WERI-Rb-1 (cell line): ENCODE measurements at regions not wholly inside any gene's neighbourhood (a gene's known extent, or its start where the extent isn't known, plus 50 kb on each side); places are given as distances from the start of the nearest gene placed in this dataset.

ENCODE experiments used
- DNase-seq: peaks from one replicate; pipeline ENCODE4 v3.0.0-alpha.2; 2020
- H3K27ac ChIP-seq: fragments of 250-450 bp; sonication (Bioruptor Pico); 2 replicates; pipeline ENCODE4 v1.5.1; 2020; ENCODE audit warnings: mild to moderate bottlenecking, moderate library complexity
- H3K27me3 ChIP-seq: fragments of 250-450 bp; sonication (Bioruptor Pico); 2 replicates; pipeline ENCODE4 v1.5.1; 2021; ENCODE audit warnings: mild to moderate bottlenecking, low read depth, moderate library complexity; ENCODE audit not compliant: insufficient read depth, severe bottlenecking
- H3K36me3 ChIP-seq: fragments of 250-450 bp; sonication (Bioruptor Pico); 2 replicates; pipeline ENCODE4 v1.5.1; 2020; ENCODE audit warnings: mild to moderate bottlenecking, moderate library complexity
- H3K4me3 ChIP-seq: 2 replicates; pipeline ENCODE4 v1.5.1; 2011; ENCODE audit warnings: low read depth, mild to moderate bottlenecking, control low read depth, low read length
- H3K9me3 ChIP-seq: fragments of 250-450 bp; sonication (Bioruptor Pico); 2 replicates; pipeline ENCODE4 v1.5.1; 2021; ENCODE audit warnings: mild to moderate bottlenecking, moderate library complexity; ENCODE audit not compliant: severe bottlenecking
- CTCF ChIP-seq: IDR thresholded peaks from 2 replicates; pipeline ENCODE4 v1.5.1; 2011; ENCODE audit warnings: low read depth, mild to moderate bottlenecking, control low read depth, inconsistent platforms, low read length

GRCh38 chr9:26171691-26172090 is 493.4 kb upstream of the TUSC1 start:
- no peak overlapping the region for H3K27ac ChIP-seq
- peaks cover 52% of the 10 kb centered on the region for H3K27me3 ChIP-seq
- TF ChIP-seq CTCF: no peak
- H3K4me3 ChIP-seq: no peak overlapping the region
- DNase-seq: no peak
- H3K36me3 ChIP-seq: no peaks in the 10 kb centered on the region
- H3K9me3 ChIP-seq: no peaks in the 10 kb centered on the region

- Histone ChIP-seq H3K4me3 (no peak overlapping the region), H3K27ac (no peak overlapping the region), H3K9me3 (no peaks in the 10 kb centered on the region), H3K36me3 (no peaks in the 10 kb centered on the region), H3K27me3 (peaks cover 48% of the 10 kb centered on the region)
- TF ChIP-seq CTCF: no peak
- DNase-seq: no peak
Observed at GRCh38 chr9:26170190-26170589, 491.9 kb upstream of the TUSC1 start.

- Histone ChIP-seq H3K27ac (no peak overlapping the region), H3K4me3 (no peak overlapping the region), H3K27me3 (peaks cover 48% of the 10 kb centered on the region), H3K36me3 (no peaks in the 10 kb centered on the region), H3K9me3 (no peaks in the 10 kb centered on the region)
- TF ChIP-seq CTCF: no peak
- no peak for DNase-seq
Observed at GRCh38 chr9:26169708-26170107, 491.5 kb upstream of the TUSC1 start.

GRCh38 chr9:26166537-26166936 is 488.3 kb upstream of the TUSC1 start:
- DNase-seq: no peak
- Histone ChIP-seq H3K27me3 (peaks cover 41% of the 10 kb centered on the region), H3K4me3 (no peak overlapping the region), H3K9me3 (no peaks in the 10 kb centered on the region), H3K36me3 (no peaks in the 10 kb centered on the region), H3K27ac (no peak overlapping the region)
- no peak for TF ChIP-seq CTCF

- DNase-seq: no peak
- no peak overlapping the region for H3K27ac ChIP-seq
- peaks cover 42% of the 10 kb centered on the region for H3K27me3 ChIP-seq
- H3K9me3 ChIP-seq: no peaks in the 10 kb centered on the region
- H3K4me3 ChIP-seq: no peak overlapping the region
- H3K36me3 ChIP-seq: no peaks in the 10 kb centered on the region
- no peak for TF ChIP-seq CTCF
Observed at GRCh38 chr9:26165426-26165825, 487.2 kb upstream of the TUSC1 start.

GRCh38 chr9:26163931-26164330 is 485.7 kb upstream of the TUSC1 start:
- Histone ChIP-seq H3K4me3 (no peak overlapping the region), H3K9me3 (no peaks in the 10 kb centered on the region), H3K27ac (no peak overlapping the region), H3K27me3 (peaks cover 38% of the 10 kb centered on the region), H3K36me3 (no peaks in the 10 kb centered on the region)
- DNase-seq: no peak
- TF ChIP-seq CTCF: no peak
